Smooth muscle cell (in vitro differentiated cells): ENCODE measurements at regions not wholly inside any gene's neighbourhood (a gene's known extent, or its start where the extent isn't known, plus 50 kb on each side); places are given as distances from the start of the nearest gene placed in this dataset.

Experiments
- DNase-seq: peaks from one replicate; lab custom pipeline; 2025; ENCODE audit not compliant: unreplicated experiment; lab: John Stamatoyannopoulos, UW
- H2AFZ ChIP-seq: fragments of 200-600 bp; sonication (generic); 2 replicates; pipeline ENCODE4 v1.6.0; 2016; ENCODE audit warnings: antibody characterized with exemption, low read depth, mild to moderate bottlenecking
- H3F3A ChIP-seq: fragments of 200-600 bp; sonication (generic); 2 replicates; pipeline ENCODE4 v1.6.0; 2017; ENCODE audit warnings: antibody characterized with exemption, low read depth
- H3K27ac ChIP-seq: fragments of 200-600 bp; sonication (generic); 2 replicates; pipeline ENCODE4 v1.5.1; 2016; ENCODE audit warnings: low read depth, mild to moderate bottlenecking
- H3K27me3 ChIP-seq: fragments of 200-600 bp; sonication (generic); 2 replicates; pipeline ENCODE4 v1.6.1; 2016; ENCODE audit warnings: low read depth, mild to moderate bottlenecking
- H3K36me3 ChIP-seq: fragments of 200-600 bp; sonication (generic); 2 replicates; pipeline ENCODE4 v1.5.1; 2016; ENCODE audit warnings: low read depth
- H3K4me1 ChIP-seq: fragments of 200-600 bp; sonication (generic); 2 replicates; pipeline ENCODE4 v1.5.1; 2016; ENCODE audit warnings: low read depth
- H3K4me2 ChIP-seq: fragments of 200-600 bp; sonication (generic); 2 replicates; pipeline ENCODE4 v1.6.0; 2016; ENCODE audit warnings: mild to moderate bottlenecking
- H3K4me3 ChIP-seq: fragments of 200-600 bp; sonication (generic); 2 replicates; pipeline ENCODE4 v1.5.1; 2016; ENCODE audit warnings: mild to moderate bottlenecking
- H3K79me2 ChIP-seq: fragments of 200-600 bp; sonication (generic); 2 replicates; pipeline ENCODE4 v1.6.0; 2016; ENCODE audit warnings: low read depth, mild to moderate bottlenecking
- H3K9ac ChIP-seq: fragments of 200-600 bp; sonication (generic); 2 replicates; pipeline ENCODE4 v1.6.0; 2016; ENCODE audit warnings: low read depth
- H3K9me3 ChIP-seq: fragments of 200-600 bp; sonication (generic); replicated peaks from 2 replicates; pipeline ENCODE4 v1.5.1; 2016; ENCODE audit warnings: low read depth
- H4K20me1 ChIP-seq: fragments of 200-600 bp; sonication (generic); 2 replicates; pipeline ENCODE4 v1.6.0; 2016; ENCODE audit warnings: low read depth
- CTCF ChIP-seq: fragments of 200-600 bp; sonication (generic); IDR thresholded peaks from 2 replicates; pipeline ENCODE4 v1.5.1; 2017; ENCODE audit warnings: borderline replicate concordance, mild to moderate bottlenecking, antibody characterized with exemption; ENCODE audit not compliant: insufficient read depth, poor library complexity, severe bottlenecking
- WGBS: methylation state at CpG from one replicate; pipeline ENCODE4 v1.1.7; 2016; ENCODE audit warnings: low lambda C conversion rate; 5-methylcytosine and 5-hydroxymethylcytosine counted together

GRCh38 chr2:215712219-215712868 lies 276.5 kb upstream of the FN1 start:
- Histone ChIP-seq H3K27ac (peak overlapping the region; percentile 94), H3K27me3 (no peaks in the 10 kb centered on the region), H3K9ac (peak overlapping the region; percentile 75), H3K36me3 (no peaks in the 10 kb centered on the region), H2AFZ (no peak overlapping the region), H4K20me1 (no peaks in the 10 kb centered on the region), H3K79me2 (peaks cover 4% of the 10 kb centered on the region), H3F3A (peaks cover 50% of the 10 kb centered on the region), H3K9me3 (no peaks in the 10 kb centered on the region), H3K4me1 (peaks cover 25% of the 10 kb centered on the region), H3K4me3 (no peak overlapping the region), H3K4me2 (peak overlapping the region; percentile 69)
- 17% methylated on average over 3 of the region's 3 CpGs for WGBS
- no peak for TF ChIP-seq CTCF
- DNase-seq = no peak

- DNase-seq = no peak
- WGBS = 13% methylated on average over 2 of the region's 2 CpGs
- peak overlapping the region; percentile 94 for H3K27ac ChIP-seq
- no peak overlapping the region for H2AFZ ChIP-seq
- peaks cover 4% of the 10 kb centered on the region for H3K79me2 ChIP-seq
- peak overlapping the region; percentile 69 for H3K4me2 ChIP-seq
- peak overlapping the region; percentile 75 for H3K9ac ChIP-seq
- H3K4me1 ChIP-seq = peaks cover 26% of the 10 kb centered on the region
- no peaks in the 10 kb centered on the region for H3K9me3 ChIP-seq
- TF ChIP-seq CTCF = no peak
- no peak overlapping the region for H3K4me3 ChIP-seq
- no peaks in the 10 kb centered on the region for H3K36me3 ChIP-seq
- peaks cover 44% of the 10 kb centered on the region for H3F3A ChIP-seq
- no peaks in the 10 kb centered on the region for H4K20me1 ChIP-seq
- no peaks in the 10 kb centered on the region for H3K27me3 ChIP-seq
Measured at GRCh38 chr2:215711471-215712034, 275.7 kb upstream of the FN1 start.

GRCh38 chr2:215707608-215708007 lies 271.7 kb upstream of the FN1 start:
- DNase-seq = no peak
- Histone ChIP-seq H3K27me3 (no peaks in the 10 kb centered on the region), H3K9ac (no peak overlapping the region), H3K4me3 (no peak overlapping the region), H3K36me3 (no peaks in the 10 kb centered on the region), H3K4me2 (peak overlapping the region; percentile 34), H2AFZ (peak overlapping the region; percentile 44), H3F3A (peaks cover 39% of the 10 kb centered on the region), H3K79me2 (peaks cover 4% of the 10 kb centered on the region), H4K20me1 (no peaks in the 10 kb centered on the region), H3K4me1 (peaks cover 33% of the 10 kb centered on the region), H3K27ac (peak overlapping the region; percentile 66), H3K9me3 (no peaks in the 10 kb centered on the region)
- WGBS = 50% methylated on average over 7 of the region's 7 CpGs
- TF ChIP-seq CTCF = no peak
